HG02840 (cell line): ENCODE measurements at regions not wholly inside any gene's neighbourhood (a gene's known extent, or its start where the extent isn't known, plus 50 kb on each side); places are given as distances from the start of the nearest gene placed in this dataset.
"Not testable (repeated sequence)": the region's sequence is repeated elsewhere in the genome, so short reads cannot be mapped to it uniquely, and the experiment has no call there.

Source experiments
- ATAC-seq: cut with Tn5 transposase; IDR thresholded peaks from one replicate; pipeline ENCODE4 v1.9.1; 2021; ENCODE audit warnings: mild to moderate bottlenecking, moderate library complexity, moderate number of reproducible peaks; ENCODE audit not compliant: unreplicated experiment, low FRiP score

- no peak for ATAC-seq
These were observed 169.8 kb downstream of the LAT start for GRCh38 chr16:29154676-29155121.

- ATAC-seq: no peak
These were observed 169.2 kb downstream of the LAT start for GRCh38 chr16:29154088-29154487.

GRCh38 chr16:29153307-29153706, 168.5 kb downstream of the LAT start:
- ATAC-seq: not testable (repeated sequence)

- ATAC-seq: not testable (repeated sequence)
These were observed 167.7 kb downstream of the LAT start for GRCh38 chr16:29152544-29153031.

- no peak for ATAC-seq
These were observed 166.5 kb downstream of the LAT start for GRCh38 chr16:29151317-29151716.

GRCh38 chr16:29149912-29150311, 165.1 kb downstream of the LAT start:
- not testable (repeated sequence) for ATAC-seq

GRCh38 chr16:29148867-29149272, 164.0 kb downstream of the LAT start:
- ATAC-seq: no peak

- no peak for ATAC-seq
These were observed 163.4 kb downstream of the LAT start for GRCh38 chr16:29148131-29148691.

GRCh38 chr16:29147710-29148109, 162.9 kb downstream of the LAT start:
- not testable (repeated sequence) for ATAC-seq

GRCh38 chr16:29146808-29147643, 162.2 kb downstream of the LAT start:
- not testable (repeated sequence) for ATAC-seq

- no peak for ATAC-seq
These were observed 161.4 kb downstream of the LAT start for GRCh38 chr16:29146266-29146665.

- ATAC-seq: not testable (repeated sequence)
These were observed 160.8 kb downstream of the LAT start for GRCh38 chr16:29145486-29146225.

GRCh38 chr16:29145086-29145485, 160.2 kb downstream of the LAT start:
- not testable (repeated sequence) for ATAC-seq

GRCh38 chr16:29144669-29145062, 159.8 kb downstream of the LAT start:
- not testable (repeated sequence) for ATAC-seq

GRCh38 chr16:29143739-29144668, 159.2 kb downstream of the LAT start:
- not testable (repeated sequence) for ATAC-seq

GRCh38 chr16:29142506-29142905, 157.7 kb downstream of the LAT start:
- ATAC-seq: not testable (repeated sequence)

- no peak for ATAC-seq
These were observed 156.9 kb downstream of the LAT start for GRCh38 chr16:29141586-29142324.

GRCh38 chr16:29141121-29141520, 156.3 kb downstream of the LAT start:
- not testable (repeated sequence) for ATAC-seq
